ENCODE measurements at regions not wholly inside any gene's neighbourhood (a gene's known extent, or its start where the extent isn't known, plus 50 kb on each side); places are given as distances from the start of the nearest gene placed in this dataset.

DNA sequence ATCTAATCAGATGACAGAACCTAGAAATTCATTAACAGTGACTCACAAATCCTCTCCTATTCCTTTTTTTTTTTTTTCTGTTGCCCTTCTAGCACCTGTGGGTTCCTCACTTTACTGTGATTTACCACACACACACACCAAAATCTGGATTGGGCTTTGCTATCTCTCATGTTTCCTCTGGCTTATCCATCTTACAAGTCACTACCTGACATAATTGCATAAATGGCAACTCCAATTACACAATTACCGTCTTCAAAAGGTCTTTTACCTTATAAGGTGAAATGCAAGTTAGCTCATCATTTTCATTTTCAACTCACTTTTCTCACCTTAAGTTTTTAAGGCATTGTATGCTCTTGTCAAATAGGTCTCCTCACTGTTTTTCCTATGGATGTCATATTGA is 426.3 kb upstream of the MEF2C start:
- TF ChIP-seq, protein P1, sequence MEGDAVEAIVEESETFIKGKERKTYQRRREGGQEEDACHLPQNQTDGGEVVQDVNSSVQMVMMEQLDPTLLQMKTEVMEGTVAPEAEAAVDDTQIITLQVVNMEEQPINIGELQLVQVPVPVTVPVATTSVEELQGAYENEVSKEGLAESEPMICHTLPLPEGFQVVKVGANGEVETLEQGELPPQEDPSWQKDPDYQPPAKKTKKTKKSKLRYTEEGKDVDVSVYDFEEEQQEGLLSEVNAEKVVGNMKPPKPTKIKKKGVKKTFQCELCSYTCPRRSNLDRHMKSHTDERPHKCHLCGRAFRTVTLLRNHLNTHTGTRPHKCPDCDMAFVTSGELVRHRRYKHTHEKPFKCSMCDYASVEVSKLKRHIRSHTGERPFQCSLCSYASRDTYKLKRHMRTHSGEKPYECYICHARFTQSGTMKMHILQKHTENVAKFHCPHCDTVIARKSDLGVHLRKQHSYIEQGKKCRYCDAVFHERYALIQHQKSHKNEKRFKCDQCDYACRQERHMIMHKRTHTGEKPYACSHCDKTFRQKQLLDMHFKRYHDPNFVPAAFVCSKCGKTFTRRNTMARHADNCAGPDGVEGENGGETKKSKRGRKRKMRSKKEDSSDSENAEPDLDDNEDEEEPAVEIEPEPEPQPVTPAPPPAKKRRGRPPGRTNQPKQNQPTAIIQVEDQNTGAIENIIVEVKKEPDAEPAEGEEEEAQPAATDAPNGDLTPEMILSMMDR (conservative IDR thresholded peaks at IDR 0.05; ENCODE audit: low read depth, low read length) = no peak
- TF ChIP-seq EZH2 (IDR thresholded peaks at IDR 0.05; ENCODE audit: low read length, unreplicated experiment) (no peak), EZH2phosphoT487 (IDR thresholded peaks at IDR 0.05; ENCODE audit: borderline replicate concordance, low read length) (no peak)

Measured in PC-3 (cell line).